IPS DF 4.7 (cell line): ENCODE measurements at regions not wholly inside any gene's neighbourhood (a gene's known extent, or its start where the extent isn't known, plus 50 kb on each side); places are given as distances from the start of the nearest gene placed in this dataset.
"Not testable (repeated sequence)": the region's sequence is repeated elsewhere in the genome, so short reads cannot be mapped to it uniquely, and the experiment has no call there.

ENCODE experiments used
- DNase-seq: peaks from one replicate; pipeline ENCODE4 v3.0.0-alpha.2; 2013; ENCODE audit warnings: low spot score; ENCODE audit errors: extremely low read depth

- no peak for DNase-seq
These were observed 112.2 kb upstream of the SYNCRIP start for GRCh38 chr6:85754894-85755293.

- DNase-seq, result no peak
These were observed 109.9 kb upstream of the SYNCRIP start for GRCh38 chr6:85752602-85753001.

- DNase-seq, result no peak
These were observed 108.8 kb upstream of the SYNCRIP start for GRCh38 chr6:85751374-85752055.

- not testable (repeated sequence) for DNase-seq
These were observed 107.5 kb upstream of the SYNCRIP start for GRCh38 chr6:85750146-85750545.

GRCh38 chr6:85749236-85749635 is 106.5 kb upstream of the SYNCRIP start:
- DNase-seq, result no peak

- no peak for DNase-seq
These were observed 105.0 kb upstream of the SYNCRIP start for GRCh38 chr6:85747666-85748065.

GRCh38 chr6:85747093-85747492 is 104.4 kb upstream of the SYNCRIP start:
- DNase-seq, result no peak

GRCh38 chr6:85744433-85744970 is 101.8 kb upstream of the SYNCRIP start:
- DNase-seq, result no peak

- DNase-seq, result no peak
These were observed 83.5 kb upstream of the SYNCRIP start for GRCh38 chr6:85726206-85726605.

GRCh38 chr6:85715797-85716196 is 73.1 kb upstream of the SYNCRIP start:
- no peak for DNase-seq

GRCh38 chr6:85714893-85715530 is 72.3 kb upstream of the SYNCRIP start:
- DNase-seq, result no peak

- no peak for DNase-seq
These were observed 69.7 kb upstream of the SYNCRIP start for GRCh38 chr6:85712346-85712745.

GRCh38 chr6:85707515-85708145 is 64.9 kb upstream of the SYNCRIP start:
- not testable (repeated sequence) for DNase-seq

- DNase-seq, result no peak
These were observed 63.6 kb upstream of the SYNCRIP start for GRCh38 chr6:85706272-85706671.

- DNase-seq, result no peak
These were observed 62.5 kb upstream of the SYNCRIP start for GRCh38 chr6:85705220-85705619.

GRCh38 chr6:85703406-85703805 is 60.7 kb upstream of the SYNCRIP start:
- no peak for DNase-seq
